Kidney (tissue), 13 donors: ENCODE measurements at regions not wholly inside any gene's neighbourhood (a gene's known extent, or its start where the extent isn't known, plus 50 kb on each side); places are given as distances from the start of the nearest gene placed in this dataset.
A peak's percentile ranks its signal among the peaks of the same experiment; 100 is the strongest.

Experiments
- DNase-seq, 5 donors: peaks; one replicate each; pipeline ENCODE4 v3.0.0-alpha.2; 2013 to 2020
- FAIRE-seq: peaks from 2 replicates; lab custom pipeline; 2012; peaks lifted over from hg19 to GRCh38; lab: Jason Lieb, UNC
- H3K27ac ChIP-seq, 2 donors: one replicate each; pipeline ENCODE4 v1.7.0; 2013; ENCODE audit warnings: low read depth in 2 of 2, low read length in 2 of 2, inconsistent platforms in 1 of 2
- H3K27me3 ChIP-seq: one replicate; pipeline ENCODE4 v1.7.1; 2013; ENCODE audit warnings: low read length, inconsistent platforms; ENCODE audit not compliant: control insufficient read depth, insufficient read depth
- H3K36me3 ChIP-seq, 3 donors: one replicate each; pipeline versions ENCODE4 v1.7.0 to v1.7.1; 2013; ENCODE audit warnings: low read length in 3 of 3, control low read depth in 1 of 3, inconsistent platforms in 1 of 3; ENCODE audit not compliant: insufficient read depth in 3 of 3, control insufficient read depth in 2 of 3
- H3K4me1 ChIP-seq, 3 donors: one replicate each; pipeline versions ENCODE4 v1.7.0 to v1.7.1; 2013; ENCODE audit warnings: low read length in 3 of 3, inconsistent platforms in 1 of 3, low read depth in 1 of 3; ENCODE audit not compliant: control insufficient read depth in 2 of 3, insufficient read depth in 2 of 3
- H3K4me3 ChIP-seq, 3 donors: one replicate each; pipeline versions ENCODE4 v1.7.0 to v1.8.1; 2013; ENCODE audit warnings: low read length in 3 of 3, control low read depth in 1 of 3, inconsistent platforms in 1 of 3
- H3K9ac ChIP-seq, 3 donors: one replicate each; pipeline versions ENCODE4 v1.7.0 to v1.7.1; 2013; ENCODE audit warnings: low read length in 3 of 3, control low read depth in 1 of 3, inconsistent platforms in 1 of 3
- H3K9me3 ChIP-seq, 3 donors: one replicate each; pipeline versions ENCODE4 v1.7.0 to v1.7.1; 2013; ENCODE audit warnings: low read length in 3 of 3, control low read depth in 1 of 3, inconsistent platforms in 1 of 3; ENCODE audit not compliant: control insufficient read depth in 2 of 3, insufficient read depth in 1 of 3
- intact Hi-C: fragments of 100-400 bp; cut with DNase I; formaldehyde crosslinking; loops from one replicate; pipeline ENCODE4 v1.11.1; 2022
- TF ChIP-seq, protein P1 (sequence below): IDR thresholded peaks from 3 replicates; pipeline ENCODE4 v1.5.1; 2012; ENCODE audit warnings: mild to moderate bottlenecking, moderate library complexity, borderline replicate concordance; ENCODE audit not compliant: insufficient read depth; ENCODE audit errors: extremely low read depth
- donor health status: control.
- donor health status: control.
- donor health status: control.
- donor health status: control.
- donor health status: control.
- donor health status: DM: yes; HTN: yes; CAD: no.
- donor health status: Normal renal cell carcinoma (clear cell type).

DNA sequence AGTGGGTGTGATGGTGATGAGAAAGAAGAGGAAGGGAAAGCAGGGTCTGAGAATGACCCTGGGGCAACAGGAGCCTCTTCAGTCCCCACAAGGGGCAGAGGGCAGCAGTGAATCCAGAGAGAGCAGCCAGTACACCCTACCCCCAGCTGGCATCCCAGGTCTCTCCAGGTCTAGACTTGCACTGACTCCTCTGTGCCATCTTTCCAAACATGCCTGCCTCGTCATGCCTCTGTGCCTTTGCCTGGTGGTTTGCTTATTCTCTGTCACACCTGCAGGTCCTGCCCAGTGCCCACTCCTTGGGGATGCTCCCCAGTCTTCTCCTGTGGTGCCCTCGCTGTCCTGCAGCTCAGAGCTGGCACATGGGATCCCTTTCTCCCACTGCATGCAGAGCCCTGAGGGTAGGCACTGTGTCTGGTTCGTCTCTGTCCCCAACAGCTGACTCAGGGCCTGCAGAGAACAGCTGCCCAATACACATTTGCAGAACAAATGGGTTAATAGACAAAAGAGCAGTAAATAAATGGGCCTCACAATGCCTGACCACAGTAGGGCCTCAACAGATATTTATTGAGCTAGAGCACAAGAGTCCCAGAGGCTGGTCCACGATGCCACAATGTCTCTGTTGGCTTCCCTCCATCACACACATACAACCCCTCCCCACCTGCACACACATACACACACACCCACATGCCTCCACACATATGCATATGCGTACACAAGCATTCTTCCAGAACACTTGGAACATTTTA, 89.8 kb downstream of the HS1BP3 start:
- FAIRE-seq (no peak), DNase-seq (no peak)
- no peak overlapping the region for H3K27ac ChIP-seq
- H3K36me3 ChIP-seq = no peaks in the 10 kb centered on the region
- intact Hi-C loops = no loop called here
- TF ChIP-seq, protein P1, sequence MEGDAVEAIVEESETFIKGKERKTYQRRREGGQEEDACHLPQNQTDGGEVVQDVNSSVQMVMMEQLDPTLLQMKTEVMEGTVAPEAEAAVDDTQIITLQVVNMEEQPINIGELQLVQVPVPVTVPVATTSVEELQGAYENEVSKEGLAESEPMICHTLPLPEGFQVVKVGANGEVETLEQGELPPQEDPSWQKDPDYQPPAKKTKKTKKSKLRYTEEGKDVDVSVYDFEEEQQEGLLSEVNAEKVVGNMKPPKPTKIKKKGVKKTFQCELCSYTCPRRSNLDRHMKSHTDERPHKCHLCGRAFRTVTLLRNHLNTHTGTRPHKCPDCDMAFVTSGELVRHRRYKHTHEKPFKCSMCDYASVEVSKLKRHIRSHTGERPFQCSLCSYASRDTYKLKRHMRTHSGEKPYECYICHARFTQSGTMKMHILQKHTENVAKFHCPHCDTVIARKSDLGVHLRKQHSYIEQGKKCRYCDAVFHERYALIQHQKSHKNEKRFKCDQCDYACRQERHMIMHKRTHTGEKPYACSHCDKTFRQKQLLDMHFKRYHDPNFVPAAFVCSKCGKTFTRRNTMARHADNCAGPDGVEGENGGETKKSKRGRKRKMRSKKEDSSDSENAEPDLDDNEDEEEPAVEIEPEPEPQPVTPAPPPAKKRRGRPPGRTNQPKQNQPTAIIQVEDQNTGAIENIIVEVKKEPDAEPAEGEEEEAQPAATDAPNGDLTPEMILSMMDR = no peak
- H3K9me3 ChIP-seq = no peaks in the 10 kb centered on the region
- no peaks in the 10 kb centered on the region for H3K27me3 ChIP-seq
- H3K4me3 ChIP-seq = no peak overlapping the region
- H3K9ac ChIP-seq = no peak overlapping the region
- peaks cover 0 to 9% (median 6%) of the 10 kb centered on the region in 3 donors for H3K4me1 ChIP-seq

DNA sequence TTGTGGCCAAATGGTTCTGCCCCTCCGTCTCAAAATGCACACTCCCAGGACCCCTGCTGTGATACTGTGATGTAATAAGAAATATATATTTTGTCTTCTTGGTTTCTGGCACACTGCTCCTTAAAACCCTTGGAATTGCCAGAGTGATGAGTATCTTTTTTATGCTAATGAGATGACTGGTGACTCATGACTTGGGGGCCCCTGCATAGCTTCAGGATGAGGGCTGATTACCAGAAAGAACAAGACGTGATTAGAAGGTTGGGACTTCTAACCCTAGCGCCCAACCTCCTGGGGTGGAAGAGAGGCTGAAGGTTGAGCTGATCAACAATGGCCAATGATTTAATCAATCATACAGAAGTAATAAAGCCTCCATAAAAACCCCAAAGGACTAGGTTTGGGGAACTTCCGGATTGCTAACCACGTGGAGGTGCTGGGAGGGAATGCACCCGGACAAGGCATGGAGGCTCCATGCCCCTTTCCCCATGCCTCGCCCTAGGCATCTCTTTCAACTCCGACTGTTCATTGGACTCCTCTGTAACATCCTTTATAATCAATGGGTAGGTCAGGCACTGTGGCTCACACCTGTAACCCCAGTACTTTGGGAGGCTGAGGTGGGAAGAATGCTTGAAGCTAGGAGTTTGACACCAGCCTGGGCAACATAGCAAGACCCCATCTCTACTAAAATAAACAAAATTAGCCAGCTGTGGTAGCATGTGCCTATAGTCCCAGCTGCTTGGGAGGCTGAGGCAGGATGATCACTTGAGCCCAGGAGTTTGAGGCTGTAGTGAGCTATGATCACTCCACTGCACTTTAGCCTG, 89.1 kb downstream of the HS1BP3 start:
- intact Hi-C loops = no loop called here
- H3K4me1 ChIP-seq = peaks cover 0 to 11% (median 6%) of the 10 kb centered on the region in 3 donors
- TF ChIP-seq, protein P1 = no peak
- no peak overlapping the region for H3K4me3 ChIP-seq
- no peak overlapping the region for H3K27ac ChIP-seq
- no peak for DNase-seq
- H3K36me3 ChIP-seq = no peaks in the 10 kb centered on the region
- H3K27me3 ChIP-seq = no peaks in the 10 kb centered on the region
- H3K9me3 ChIP-seq = no peaks in the 10 kb centered on the region
- no peak overlapping the region for H3K9ac ChIP-seq
- no peak for FAIRE-seq

DNA sequence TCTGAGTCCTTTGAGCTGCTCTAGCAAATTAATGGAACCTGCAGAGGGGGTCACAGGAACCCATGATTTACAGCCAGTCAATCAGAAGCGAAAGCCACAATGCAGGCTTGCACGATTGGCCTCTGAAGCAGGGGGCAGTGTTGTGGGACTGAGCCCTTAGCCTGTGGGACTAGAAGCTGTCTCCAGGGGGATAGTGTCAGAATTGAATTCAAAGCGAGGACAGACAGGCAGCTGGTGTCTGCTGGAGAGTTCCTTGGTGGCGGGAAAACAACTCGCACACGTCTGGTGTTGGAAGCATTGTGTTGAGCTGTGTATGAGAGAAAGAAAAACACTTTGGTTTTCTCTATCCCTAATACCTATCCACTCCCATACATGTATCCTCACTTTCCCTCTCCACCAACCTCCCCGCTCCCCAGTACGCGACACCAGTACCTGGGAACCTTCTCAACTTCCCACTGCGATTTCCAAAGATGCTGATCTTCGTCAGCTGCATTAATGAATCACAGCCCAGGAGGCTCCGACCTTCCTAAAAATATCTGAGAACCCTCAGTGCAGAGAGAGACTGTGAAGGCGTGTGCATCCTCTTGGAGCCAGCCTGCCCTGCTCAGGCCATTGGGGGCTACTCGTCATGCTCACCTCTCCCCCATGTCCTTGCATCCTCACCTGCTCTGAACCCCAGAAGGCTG, 88.2 kb downstream of the HS1BP3 start:
- DNase-seq (peak in 2 of 5 donors; percentile 48 to 62), FAIRE-seq (no peak)
- TF ChIP-seq, protein P1 = no peak
- intact Hi-C loops = no loop called here
- Histone ChIP-seq H3K36me3 (no peaks in the 10 kb centered on the region), H3K27ac (no peak overlapping the region), H3K27me3 (no peaks in the 10 kb centered on the region), H3K4me3 (no peak overlapping the region), H3K9ac (no peak overlapping the region), H3K9me3 (no peaks in the 10 kb centered on the region), H3K4me1 (peaks cover 0 to 11% (median 6%) of the 10 kb centered on the region in 3 donors)
